ENCODE measurements at regions not wholly inside any gene's neighbourhood (a gene's known extent, or its start where the extent isn't known, plus 50 kb on each side); places are given as distances from the start of the nearest gene placed in this dataset.

GRCh38 chr4:78661086-78661690 is 109.6 kb downstream of the ANXA3 start:
- TF ChIP-seq BCL3 (IDR thresholded peaks at IDR 0.05) (no peak), CBX8 (IDR thresholded peaks at IDR 0.05) (no peak), CTCF (IDR thresholded peaks at IDR 0.05) (no peak), RAD21 (conservative IDR thresholded peaks at IDR 0.05 in 1 of 2, IDR thresholded peaks at IDR 0.05 in 1 of 2) (no peak), POLR2A (IDR thresholded peaks at IDR 0.05; ENCODE audit: low read length) (no peak), E2F6 (IDR thresholded peaks at IDR 0.05; ENCODE audit: borderline replicate concordance, low read depth) (no peak)
